ENCODE measurements at regions not wholly inside any gene's neighbourhood (a gene's known extent, or its start where the extent isn't known, plus 50 kb on each side); places are given as distances from the start of the nearest gene placed in this dataset.

DNA sequence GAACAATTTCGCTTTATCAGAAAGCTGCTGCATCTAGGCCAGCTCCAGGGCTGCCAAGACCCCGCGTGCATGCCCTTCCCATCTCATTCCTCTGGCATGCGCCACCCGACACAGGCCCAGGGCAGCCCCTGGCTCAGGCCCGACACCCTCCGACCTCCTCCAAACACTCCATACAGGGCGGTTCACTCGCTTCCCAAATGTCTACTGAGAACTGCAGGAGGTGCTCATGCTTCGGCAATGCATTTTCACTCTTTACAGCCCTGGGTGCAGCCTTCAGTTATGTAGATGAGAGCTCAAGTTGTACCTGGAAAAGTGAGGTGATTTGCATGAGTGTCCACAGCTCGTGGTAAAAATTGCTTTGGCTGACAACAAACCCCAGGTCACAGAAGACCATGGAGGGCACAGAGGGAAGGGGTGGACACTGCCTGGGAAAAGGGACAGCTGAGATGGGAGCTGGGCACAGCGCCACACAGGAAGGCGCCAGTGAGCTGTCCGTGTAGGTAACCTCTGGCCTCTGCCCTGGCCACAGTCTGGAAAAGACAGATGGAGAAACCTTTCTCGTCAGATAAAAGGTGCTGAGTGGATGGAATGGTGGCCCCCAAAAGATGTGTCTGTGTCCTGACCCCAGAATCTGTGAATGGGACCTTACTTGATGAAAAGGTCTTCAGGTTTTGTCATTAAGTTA lies 1351.9 kb downstream of the BRD1 start:
- Histone ChIP-seq H3K79me2 (ENCODE audit: insufficient read depth, low read length) (no peaks in the 10 kb centered on the region), H3K27me3 (ENCODE audit: insufficient read depth, low read length) (no peaks in the 10 kb centered on the region), H3K27ac (ENCODE audit: low read depth, low read length) (no peak overlapping the region), H3K9me2 (ENCODE audit: insufficient read depth) (no peaks in the 10 kb centered on the region), H3K4me2 (ENCODE audit: low read length) (no peak overlapping the region), H3K36me3 (ENCODE audit: control insufficient read depth in 1 of 2, insufficient read depth in 2 of 2, low read length in 2 of 2) (no peaks in the 10 kb centered on the region), H3K4me1 (ENCODE audit: control insufficient read depth in 1 of 2, insufficient read depth in 2 of 2, low read length in 2 of 2) (no peaks in the 10 kb centered on the region), H3K4me3 (replicated peaks in 1 of 2; ENCODE audit: low read depth in 1 of 2, low read length in 2 of 2) (no peak overlapping the region), H3K9ac (ENCODE audit: low read length) (no peak overlapping the region), H4K20me1 (ENCODE audit: insufficient read depth) (no peaks in the 10 kb centered on the region), H2AFZ (ENCODE audit: low read depth, low read length, poor library complexity, severe bottlenecking) (no peak overlapping the region), H3K9me3 (ENCODE audit: control insufficient read depth in 1 of 2, insufficient read depth in 1 of 2, low read depth in 1 of 2, low read length in 2 of 2) (no peaks in the 10 kb centered on the region)
- intact Hi-C loops (cut with micrococcal nuclease): no loop called here
- RAD21 ChIA-PET (ENCODE audit: low non-redundant PET in 1 of 2, low total read pairs in 2 of 2, uncharacterized antibody in 2 of 2, unreplicated experiment in 2 of 2): no interaction called here
- POLR2A ChIA-PET: no interaction called here
- DNase-seq (ENCODE audit: low read depth, low spot score) (no peak), ATAC-seq (no peak)
- CTCF ChIA-PET: no interaction called here
- TF ChIP-seq ZFX (IDR thresholded peaks at IDR 0.05) (no peak), CBX3 (IDR thresholded peaks at IDR 0.05; ENCODE audit: low read depth) (no peak), EZH2 (IDR thresholded peaks at IDR 0.05) (no peak), FOSL1 (IDR thresholded peaks at IDR 0.05; ENCODE audit: low read depth) (no peak), ELF1 (IDR thresholded peaks at IDR 0.05; ENCODE audit: borderline replicate concordance, low read depth) (no peak), POLR2AphosphoS5 (IDR thresholded peaks at IDR 0.05; ENCODE audit: low read depth, low read length) (no peak), ATF3 (IDR thresholded peaks at IDR 0.05) (no peak), SIN3A (IDR thresholded peaks at IDR 0.05; ENCODE audit: low read depth) (no peak), EZH2phosphoT487 (IDR thresholded peaks at IDR 0.05; ENCODE audit: borderline replicate concordance) (no peak)
- TF ChIP-seq, protein P1, sequence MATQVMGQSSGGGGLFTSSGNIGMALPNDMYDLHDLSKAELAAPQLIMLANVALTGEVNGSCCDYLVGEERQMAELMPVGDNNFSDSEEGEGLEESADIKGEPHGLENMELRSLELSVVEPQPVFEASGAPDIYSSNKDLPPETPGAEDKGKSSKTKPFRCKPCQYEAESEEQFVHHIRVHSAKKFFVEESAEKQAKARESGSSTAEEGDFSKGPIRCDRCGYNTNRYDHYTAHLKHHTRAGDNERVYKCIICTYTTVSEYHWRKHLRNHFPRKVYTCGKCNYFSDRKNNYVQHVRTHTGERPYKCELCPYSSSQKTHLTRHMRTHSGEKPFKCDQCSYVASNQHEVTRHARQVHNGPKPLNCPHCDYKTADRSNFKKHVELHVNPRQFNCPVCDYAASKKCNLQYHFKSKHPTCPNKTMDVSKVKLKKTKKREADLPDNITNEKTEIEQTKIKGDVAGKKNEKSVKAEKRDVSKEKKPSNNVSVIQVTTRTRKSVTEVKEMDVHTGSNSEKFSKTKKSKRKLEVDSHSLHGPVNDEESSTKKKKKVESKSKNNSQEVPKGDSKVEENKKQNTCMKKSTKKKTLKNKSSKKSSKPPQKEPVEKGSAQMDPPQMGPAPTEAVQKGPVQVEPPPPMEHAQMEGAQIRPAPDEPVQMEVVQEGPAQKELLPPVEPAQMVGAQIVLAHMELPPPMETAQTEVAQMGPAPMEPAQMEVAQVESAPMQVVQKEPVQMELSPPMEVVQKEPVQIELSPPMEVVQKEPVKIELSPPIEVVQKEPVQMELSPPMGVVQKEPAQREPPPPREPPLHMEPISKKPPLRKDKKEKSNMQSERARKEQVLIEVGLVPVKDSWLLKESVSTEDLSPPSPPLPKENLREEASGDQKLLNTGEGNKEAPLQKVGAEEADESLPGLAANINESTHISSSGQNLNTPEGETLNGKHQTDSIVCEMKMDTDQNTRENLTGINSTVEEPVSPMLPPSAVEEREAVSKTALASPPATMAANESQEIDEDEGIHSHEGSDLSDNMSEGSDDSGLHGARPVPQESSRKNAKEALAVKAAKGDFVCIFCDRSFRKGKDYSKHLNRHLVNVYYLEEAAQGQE (IDR thresholded peaks at IDR 0.05; ENCODE audit: low read depth): no peak
- BruUV-seq (replicated peaks): no TSS peak
